K562 (cell line): ENCODE measurements at regions not wholly inside any gene's neighbourhood (a gene's known extent, or its start where the extent isn't known, plus 50 kb on each side); places are given as distances from the start of the nearest gene placed in this dataset.

Experiments
- CTCF ChIP-seq, 3 experiments: IDR thresholded peaks in 2 of 3; conservative IDR thresholded peaks in 1 of 3; 2 replicates each; pipeline ENCODE4 v1.5.1; 2011 to 2012; ENCODE audit warnings: low read length in 3 of 3, mild to moderate bottlenecking in 3 of 3, control low read depth in 2 of 3, improper control_type of control experiment in 1 of 3, inconsistent platforms in 1 of 3, low read depth in 1 of 3, mixed read lengths in 1 of 3, moderate library complexity in 1 of 3; ENCODE audit not compliant: insufficient read depth in 2 of 3
- EP300 ChIP-seq: IDR thresholded peaks from 2 replicates; pipeline ENCODE4 v1.6.1; 2012; ENCODE audit warnings: low read length, improper control_type of control experiment
- EZH2 ChIP-seq: IDR thresholded peaks from 2 replicates; pipeline ENCODE4 v1.6.1; 2012; ENCODE audit warnings: low read depth, mild to moderate bottlenecking, inconsistent platforms, low read length, borderline replicate concordance
- FOXJ3 ChIP-seq: sonication (generic); formaldehyde crosslinking; IDR thresholded peaks from 2 replicates; pipeline ENCODE4 v1.4.0; 2020; ENCODE audit warnings: mild to moderate bottlenecking, missing genetic modification reagents
- NFRKB ChIP-seq: fragments of 450-650 bp; IDR thresholded peaks from 2 replicates; pipeline ENCODE4 v1.6.1; 2016; ENCODE audit warnings: low read depth
- NFXL1 ChIP-seq: fragments of 450-650 bp; formaldehyde crosslinking; IDR thresholded peaks from 2 replicates; pipeline ENCODE4 v1.4.0; 2021; ENCODE audit warnings: mild to moderate bottlenecking
- RFX5 ChIP-seq: IDR thresholded peaks from 2 replicates; pipeline ENCODE4 v1.6.1; 2011; ENCODE audit warnings: low read depth, mild to moderate bottlenecking, improper control_type of control experiment, low read length
- ZKSCAN3 ChIP-seq: fragments of 250-450 bp; sonication (Bioruptor Pico); IDR thresholded peaks from 2 replicates; pipeline ENCODE4 v1.4.0; 2020

GRCh38 chr6:77326029-77326428 lies 137.3 kb downstream of the HTR1B start:
- TF ChIP-seq EP300, result no peak
- TF ChIP-seq NFXL1 (CRISPR knock-in tag), result no peak
- TF ChIP-seq NFRKB, result no peak
- no peak for TF ChIP-seq ZKSCAN3
- no peak for TF ChIP-seq EZH2
- TF ChIP-seq CTCF (IDR thresholded peaks at IDR 0.05 in 2 of 3, conservative IDR thresholded peaks at IDR 0.05 in 1 of 3; ENCODE audit: insufficient read depth in 2 of 3, low read depth in 1 of 3, low read length in 3 of 3), result no peak
- TF ChIP-seq FOXJ3 (CRISPR knock-in tag), result no peak
- TF ChIP-seq RFX5, result no peak
